Coronary artery (tissue), 2 donors: ENCODE measurements at regions not wholly inside any gene's neighbourhood (a gene's known extent, or its start where the extent isn't known, plus 50 kb on each side); places are given as distances from the start of the nearest gene placed in this dataset.
A peak's percentile ranks its signal among the peaks of the same experiment; 100 is the strongest.

Experiments used
- DNase-seq: peaks from one replicate; pipeline ENCODE4 v3.0.0-alpha.2; 2017; ENCODE audit warnings: low spot score
- H3K27ac ChIP-seq, 2 donors: fragments of 200-600 bp; sonication (generic); one replicate each; pipeline ENCODE4 v1.5.1; 2016 to 2019
- H3K4me3 ChIP-seq: fragments of 200-600 bp; sonication (generic); 2 replicates; pipeline ENCODE4 v1.5.1; 2016; ENCODE audit warnings: mild to moderate bottlenecking, moderate library complexity
- TF ChIP-seq, protein P1 (sequence below): fragments of 200-600 bp; sonication (generic); IDR thresholded peaks from one replicate; pipeline ENCODE4 v1.5.1; 2019; ENCODE audit warnings: antibody characterized with exemption

DNA sequence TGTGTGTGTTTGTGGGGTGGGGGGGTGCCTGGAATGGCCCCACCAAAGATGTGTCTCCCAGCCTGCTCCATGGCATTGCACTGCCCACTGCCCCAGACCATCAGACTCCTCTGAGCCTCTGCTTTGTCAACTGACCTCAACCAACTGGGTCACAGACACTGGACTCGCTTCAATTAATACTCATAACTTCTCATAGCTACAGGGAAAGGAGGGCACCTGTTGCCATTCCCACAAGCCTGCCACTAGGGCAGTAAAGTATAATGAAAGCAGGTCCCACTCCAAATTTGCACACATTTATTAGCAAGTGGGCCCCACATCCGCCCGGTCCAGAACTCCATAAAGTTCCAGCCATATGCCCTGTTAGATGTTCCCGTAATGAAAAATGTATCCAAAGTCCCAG, 70.5 kb upstream of the PRDM11 start:
- Histone ChIP-seq H3K27ac (no peak overlapping the region), H3K4me3 (no peak overlapping the region)
- TF ChIP-seq, protein P1, sequence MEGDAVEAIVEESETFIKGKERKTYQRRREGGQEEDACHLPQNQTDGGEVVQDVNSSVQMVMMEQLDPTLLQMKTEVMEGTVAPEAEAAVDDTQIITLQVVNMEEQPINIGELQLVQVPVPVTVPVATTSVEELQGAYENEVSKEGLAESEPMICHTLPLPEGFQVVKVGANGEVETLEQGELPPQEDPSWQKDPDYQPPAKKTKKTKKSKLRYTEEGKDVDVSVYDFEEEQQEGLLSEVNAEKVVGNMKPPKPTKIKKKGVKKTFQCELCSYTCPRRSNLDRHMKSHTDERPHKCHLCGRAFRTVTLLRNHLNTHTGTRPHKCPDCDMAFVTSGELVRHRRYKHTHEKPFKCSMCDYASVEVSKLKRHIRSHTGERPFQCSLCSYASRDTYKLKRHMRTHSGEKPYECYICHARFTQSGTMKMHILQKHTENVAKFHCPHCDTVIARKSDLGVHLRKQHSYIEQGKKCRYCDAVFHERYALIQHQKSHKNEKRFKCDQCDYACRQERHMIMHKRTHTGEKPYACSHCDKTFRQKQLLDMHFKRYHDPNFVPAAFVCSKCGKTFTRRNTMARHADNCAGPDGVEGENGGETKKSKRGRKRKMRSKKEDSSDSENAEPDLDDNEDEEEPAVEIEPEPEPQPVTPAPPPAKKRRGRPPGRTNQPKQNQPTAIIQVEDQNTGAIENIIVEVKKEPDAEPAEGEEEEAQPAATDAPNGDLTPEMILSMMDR = no peak
- DNase-seq = no peak

GRCh38 chr11:45076761-45077160, 69.7 kb upstream of the PRDM11 start:
- no peak overlapping the region for H3K4me3 ChIP-seq
- H3K27ac ChIP-seq = no peak overlapping the region
- no peak for DNase-seq
- TF ChIP-seq, protein P1 = no peak

- Histone ChIP-seq H3K4me3 (no peak overlapping the region), H3K27ac (no peak overlapping the region)
- no peak for DNase-seq
- TF ChIP-seq, protein P1 = no peak
Observed at GRCh38 chr11:45078236-45079074, 68.0 kb upstream of the PRDM11 start.

DNA sequence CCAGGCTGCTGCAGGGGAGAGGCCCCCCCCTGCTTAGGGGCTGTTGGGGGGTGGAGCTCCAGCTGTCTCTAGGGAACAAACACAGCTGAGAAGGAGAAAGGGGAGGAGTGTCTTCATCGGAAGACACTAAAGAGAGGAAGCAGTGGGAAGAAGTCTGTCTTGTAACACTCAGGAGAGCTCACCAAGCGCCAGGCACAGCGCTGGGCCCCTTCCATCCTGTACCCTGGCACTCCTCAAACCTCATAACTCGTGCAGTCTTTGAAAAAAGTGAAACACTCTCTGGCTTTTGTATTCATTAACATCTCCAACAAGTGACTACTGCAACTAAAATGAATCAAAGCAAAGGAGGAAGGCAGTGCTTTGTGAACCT, 67.4 kb upstream of the PRDM11 start:
- no peak for DNase-seq
- H3K27ac ChIP-seq = no peak overlapping the region
- no peak overlapping the region for H3K4me3 ChIP-seq
- TF ChIP-seq, protein P1 = no peak

GRCh38 chr11:45079567-45079942, 66.9 kb upstream of the PRDM11 start:
- DNase-seq = no peak
- H3K27ac ChIP-seq = peak overlapping the region in 1 of 2 donors; percentile 37
- TF ChIP-seq, protein P1 = no peak
- H3K4me3 ChIP-seq = no peak overlapping the region

DNA sequence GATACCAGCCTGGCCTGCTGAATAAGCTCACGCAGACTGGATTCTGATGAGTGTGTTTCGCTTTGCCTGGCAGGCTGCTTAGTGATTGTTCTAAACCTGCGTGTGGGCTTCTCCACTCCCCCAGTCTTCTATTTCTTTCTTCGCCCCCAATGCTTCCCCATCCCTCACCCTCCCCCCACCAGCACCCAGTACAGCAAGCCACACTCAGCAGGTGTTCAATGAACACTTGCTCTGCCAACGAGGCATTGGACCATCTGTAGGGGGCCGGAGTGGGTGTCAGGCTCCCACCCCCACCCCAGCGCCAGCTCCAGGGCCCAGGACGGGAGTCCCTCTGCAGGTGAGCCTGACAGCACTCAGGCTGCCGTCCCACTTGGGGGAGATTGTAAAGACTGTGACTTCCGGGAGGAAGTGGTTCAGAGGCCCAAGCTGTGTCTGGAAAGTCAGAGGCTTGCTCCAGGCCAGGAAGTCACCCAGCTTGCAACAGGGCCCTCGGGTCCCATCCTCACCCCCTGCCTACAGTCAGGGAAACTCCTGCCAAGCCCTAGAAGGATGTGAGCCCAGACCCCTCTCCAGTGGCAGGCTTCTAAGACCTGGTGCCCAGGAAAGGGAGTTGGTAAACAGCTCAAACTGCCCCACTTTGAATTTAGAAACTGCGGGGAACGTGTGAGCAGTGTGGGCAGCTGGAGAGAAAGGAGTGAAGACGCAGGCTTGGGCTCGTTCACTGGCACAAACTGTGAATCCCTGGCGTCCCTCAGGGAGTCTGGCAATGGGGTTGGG, 66.3 kb upstream of the PRDM11 start:
- peak overlapping the region in 1 of 2 donors; percentile 37 for H3K27ac ChIP-seq
- no peak overlapping the region for H3K4me3 ChIP-seq
- TF ChIP-seq, protein P1 = no peak
- no peak for DNase-seq
